WTC11 (cell line): ENCODE measurements at regions not wholly inside any gene's neighbourhood (a gene's known extent, or its start where the extent isn't known, plus 50 kb on each side); places are given as distances from the start of the nearest gene placed in this dataset.

Experiments
- ATAC-seq: fragments of 200-7000 bp; cut with Tn5 transposase; 2 replicates; pipeline ENCODE4 v1.10.0; 2021; ENCODE audit warnings: mild to moderate bottlenecking, moderate library complexity
- CTCF ChIA-PET: fragments of 300-600 bp; sonication (Branson Sonifier 250); formaldehyde crosslinking; loops from one replicate; lab custom pipeline; 2021; ENCODE audit warnings: antibody characterized with exemption; lab: Charles Lee
- POLR2A ChIA-PET: fragments of 350-600 bp; sonication (Branson Sonifier 250); formaldehyde crosslinking; loops from one replicate; lab custom pipeline; 2021; ENCODE audit warnings: antibody characterized with exemption; lab: Charles Lee
- DNase-seq: peaks from one replicate; pipeline ENCODE4 v3.0.0; 2021; ENCODE audit warnings: low spot score
- H3K27ac Mint-ChIP-seq: 2 replicates; pipeline ENCODE4 v1.8.0; 2021; ENCODE audit warnings: mixed read lengths
- H3K27me3 Mint-ChIP-seq: 2 replicates; pipeline ENCODE4 v1.8.0; 2021; ENCODE audit warnings: low read depth, mild to moderate bottlenecking, moderate library complexity, mixed read lengths
- H3K36me3 Mint-ChIP-seq: 2 replicates; pipeline ENCODE4 v1.8.0; 2021; ENCODE audit warnings: mixed read lengths
- H3K4me1 Mint-ChIP-seq: 2 replicates; pipeline ENCODE4 v1.8.0; 2022; ENCODE audit warnings: mixed read lengths
- H3K4me3 Mint-ChIP-seq: 2 replicates; pipeline ENCODE4 v1.8.0; 2021; ENCODE audit warnings: mild to moderate bottlenecking, moderate library complexity, mixed read lengths
- H3K9me3 Mint-ChIP-seq: 2 replicates; pipeline ENCODE4 v1.8.0; 2021; ENCODE audit warnings: mixed read lengths
- ATF1 ChIP-seq: sonication (generic); formaldehyde crosslinking; IDR thresholded peaks from 2 replicates; pipeline ENCODE4 v1.8.1; 2023; ENCODE audit warnings: mild to moderate bottlenecking, moderate library complexity, missing genetic modification reagents
- FOXP1 ChIP-seq: sonication (generic); formaldehyde crosslinking; IDR thresholded peaks from 2 replicates; pipeline ENCODE4 v1.8.0; 2022; ENCODE audit warnings: missing genetic modification reagents, mild to moderate bottlenecking, moderate library complexity, borderline replicate concordance
- GABPB1 ChIP-seq: sonication (generic); formaldehyde crosslinking; IDR thresholded peaks from 2 replicates; pipeline ENCODE4 v1.8.1; 2023; ENCODE audit warnings: mild to moderate bottlenecking, missing genetic modification reagents
- GRHL2 ChIP-seq: fragments of 250-450 bp; sonication (Bioruptor Pico); IDR thresholded peaks from 2 replicates; pipeline ENCODE4 v1.8.0; 2022; ENCODE audit warnings: mild to moderate bottlenecking, moderate library complexity; ENCODE audit not compliant: insufficient replicate concordance, severe bottlenecking
- HMGA2 ChIP-seq: fragments of 250-450 bp; sonication (Bioruptor Pico); IDR thresholded peaks from 2 replicates; pipeline ENCODE4 v1.4.0; 2021; ENCODE audit warnings: mild to moderate bottlenecking, moderate library complexity
- NFE2L1 ChIP-seq: sonication (generic); formaldehyde crosslinking; IDR thresholded peaks from 2 replicates; pipeline ENCODE4 v1.8.1; 2023; ENCODE audit warnings: missing genetic modification reagents
- NFYB ChIP-seq: sonication (generic); formaldehyde crosslinking; conservative IDR thresholded peaks from 2 replicates; pipeline ENCODE4 v1.8.0; 2022; ENCODE audit warnings: low read depth, missing genetic modification reagents
- NR1H2 ChIP-seq: sonication (generic); formaldehyde crosslinking; IDR thresholded peaks from 2 replicates; pipeline ENCODE4 v1.9.0; 2021; ENCODE audit warnings: mild to moderate bottlenecking, moderate library complexity, missing genetic modification reagents
- NR3C1 ChIP-seq: sonication (generic); formaldehyde crosslinking; conservative IDR thresholded peaks from 2 replicates; pipeline ENCODE4 v1.8.1; 2023; ENCODE audit warnings: low read depth, mild to moderate bottlenecking, missing genetic modification reagents
- SMAD3 ChIP-seq: sonication (generic); formaldehyde crosslinking; IDR thresholded peaks from 2 replicates; pipeline ENCODE4 v1.8.0; 2022; ENCODE audit warnings: missing genetic modification reagents, mild to moderate bottlenecking, borderline replicate concordance
- SOX15 ChIP-seq: fragments of 250-450 bp; sonication (Bioruptor Pico); IDR thresholded peaks from 2 replicates; pipeline ENCODE4 v1.9.0; 2021; ENCODE audit warnings: mild to moderate bottlenecking
- SP1 ChIP-seq: sonication (generic); formaldehyde crosslinking; conservative IDR thresholded peaks from 2 replicates; pipeline ENCODE4 v1.8.1; 2022; ENCODE audit warnings: missing genetic modification reagents
- TEAD1 ChIP-seq: sonication (generic); formaldehyde crosslinking; IDR thresholded peaks from 2 replicates; pipeline ENCODE4 v1.8.0; 2022; ENCODE audit warnings: mild to moderate bottlenecking, missing genetic modification reagents
- TEAD4 ChIP-seq: sonication (generic); formaldehyde crosslinking; IDR thresholded peaks from 2 replicates; pipeline ENCODE4 v1.8.0; 2022; ENCODE audit warnings: mild to moderate bottlenecking, missing genetic modification reagents
- ZNF121 ChIP-seq: sonication (generic); formaldehyde crosslinking; IDR thresholded peaks from 2 replicates; pipeline ENCODE4 v1.8.0; 2023; ENCODE audit warnings: missing genetic modification reagents
- ZNF138 ChIP-seq: sonication (generic); formaldehyde crosslinking; conservative IDR thresholded peaks from 2 replicates; pipeline ENCODE4 v1.8.1; 2022; ENCODE audit warnings: mild to moderate bottlenecking, moderate library complexity, missing genetic modification reagents
- ZNF317 ChIP-seq: sonication (generic); formaldehyde crosslinking; IDR thresholded peaks from 2 replicates; pipeline ENCODE4 v1.8.1; 2023; ENCODE audit warnings: low read depth, mild to moderate bottlenecking, moderate library complexity, missing genetic modification reagents, borderline replicate concordance
- ZNF423 ChIP-seq: fragments of 250-450 bp; sonication (Bioruptor Pico); IDR thresholded peaks from 2 replicates; pipeline ENCODE4 v2.1.2; 2022; ENCODE audit warnings: mild to moderate bottlenecking, moderate library complexity
- ZNF671 ChIP-seq: fragments of 250-450 bp; sonication (Bioruptor Pico); IDR thresholded peaks from 2 replicates; pipeline ENCODE4 v1.8.0; 2021; ENCODE audit warnings: mild to moderate bottlenecking
- TF ChIP-seq, protein P1 (sequence below): fragments of 250-450 bp; sonication (Bioruptor Pico); IDR thresholded peaks from 2 replicates; pipeline ENCODE4 v1.9.0; 2021; ENCODE audit warnings: moderate library complexity, mild to moderate bottlenecking, inconsistent platforms, borderline replicate concordance
- TF ChIP-seq, protein P2 (sequence below): fragments of 250-450 bp; sonication (Bioruptor Pico); conservative IDR thresholded peaks from 2 replicates; pipeline ENCODE4 v1.9.0; 2021; ENCODE audit warnings: mild to moderate bottlenecking
- TF ChIP-seq, protein P3 (sequence below): sonication (generic); formaldehyde crosslinking; IDR thresholded peaks from 2 replicates; pipeline ENCODE4 v1.8.0; 2023; ENCODE audit warnings: mild to moderate bottlenecking, missing genetic modification reagents
- TF ChIP-seq, protein P4 (sequence below): sonication (generic); formaldehyde crosslinking; IDR thresholded peaks from 2 replicates; pipeline ENCODE4 v1.8.1; 2023; ENCODE audit warnings: mild to moderate bottlenecking, missing genetic modification reagents

DNA sequence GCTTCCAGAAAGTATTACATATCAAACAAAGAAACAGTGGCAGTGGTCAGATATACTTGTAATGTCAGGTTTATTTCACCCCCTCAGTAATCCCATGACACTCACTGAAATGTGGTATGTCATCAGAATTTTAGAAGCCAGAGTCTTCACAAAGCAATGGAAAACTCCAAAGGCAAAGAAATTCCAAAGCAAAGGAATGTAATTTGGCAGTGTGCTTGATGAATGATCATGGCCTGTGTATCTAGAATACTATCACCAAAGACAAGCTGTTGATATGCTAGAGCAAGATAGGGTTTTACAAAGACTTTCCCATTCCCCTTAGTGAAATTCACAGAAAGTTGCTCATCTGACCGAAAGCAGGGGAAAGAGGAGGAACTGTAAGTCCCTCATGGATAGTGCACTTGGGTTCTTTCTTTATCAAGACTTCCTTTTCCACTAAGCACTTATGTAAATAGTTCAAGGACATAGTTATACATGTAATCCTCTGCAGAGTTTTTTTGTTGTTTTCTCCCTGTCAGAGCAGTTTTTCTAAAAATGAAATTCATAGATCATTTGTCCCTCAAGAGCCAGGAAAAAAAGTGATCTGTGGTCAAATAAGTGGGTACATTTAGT lies 243.4 kb downstream of the NHLRC3 start:
- Mint-ChIP-seq H3K27me3 (peaks cover 10% of the 10 kb centered on the region), H3K9me3 (peaks cover 2% of the 10 kb centered on the region), H3K27ac (no peak overlapping the region), H3K36me3 (0 out of 2 replicates have a peak, but pooled peaks cover 1% of the 10 kb centered on the region), H3K4me1 (no peaks in the 10 kb centered on the region; the same call in 1 of the 2 replicates), H3K4me3 (no peak overlapping the region)
- no peak for TF ChIP-seq NR1H2 (CRISPR knock-in tag)
- no peak for TF ChIP-seq SP1 (CRISPR knock-in tag)
- TF ChIP-seq NFE2L1 (CRISPR knock-in tag), result no peak
- no peak for TF ChIP-seq SMAD3 (CRISPR knock-in tag)
- TF ChIP-seq GRHL2, result no peak
- no peak for TF ChIP-seq ZNF423 (CRISPR knock-in tag)
- no peak for TF ChIP-seq ZNF138
- no peak for TF ChIP-seq ZNF317 (CRISPR knock-in tag)
- no peak for TF ChIP-seq ZNF671 (CRISPR knock-in tag)
- no peak for TF ChIP-seq GABPB1 (CRISPR knock-in tag)
- TF ChIP-seq NR3C1 (CRISPR knock-in tag), result no peak
- no peak for TF ChIP-seq NFYB (CRISPR knock-in tag)
- no peak for TF ChIP-seq ZNF121 (CRISPR knock-in tag)
- no peak for TF ChIP-seq ATF1 (CRISPR knock-in tag)
- ATAC-seq (no peak), DNase-seq (no peak)
- ChIA-PET CTCF (no interaction called here), POLR2A (no interaction called here)

DNA sequence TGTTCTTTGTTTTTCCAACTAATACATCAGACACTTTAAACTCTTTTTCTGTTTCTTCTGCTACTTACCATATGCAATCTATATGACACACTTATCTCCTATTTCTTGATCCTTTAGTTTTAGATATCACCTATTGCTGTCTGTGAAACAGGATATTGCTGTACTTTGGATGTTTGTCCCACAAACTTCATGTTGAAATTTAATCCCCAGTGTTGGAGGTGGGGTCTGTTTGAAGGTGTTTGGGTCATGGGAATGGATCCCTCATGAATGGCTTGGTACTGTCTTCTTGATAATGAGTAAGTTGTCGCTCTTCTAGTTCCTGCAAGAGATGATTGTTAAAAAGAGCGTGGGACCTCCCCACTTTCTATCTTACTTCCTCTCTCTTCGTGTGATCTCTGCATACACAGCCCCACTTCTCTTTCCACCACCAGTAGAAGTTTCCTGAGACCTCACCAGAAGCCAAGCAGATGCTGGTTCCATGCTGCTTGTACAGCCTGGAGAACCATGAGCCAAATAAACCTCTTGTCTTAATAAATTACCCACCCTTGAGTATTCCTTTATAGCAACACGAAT lies 244.2 kb downstream of the NHLRC3 start:
- TF ChIP-seq, protein P1, sequence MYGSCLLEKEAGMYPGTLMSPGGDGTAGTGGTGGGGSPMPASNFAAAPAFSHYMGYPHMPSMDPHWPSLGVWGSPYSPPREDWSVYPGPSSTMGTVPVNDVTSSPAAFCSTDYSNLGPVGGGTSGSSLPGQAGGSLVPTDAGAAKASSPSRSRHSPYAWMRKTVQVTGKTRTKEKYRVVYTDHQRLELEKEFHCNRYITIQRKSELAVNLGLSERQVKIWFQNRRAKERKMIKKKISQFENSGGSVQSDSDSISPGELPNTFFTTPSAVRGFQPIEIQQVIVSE, result no peak
- no peak for TF ChIP-seq SOX15 (CRISPR knock-in tag)
- TF ChIP-seq FOXP1, result no peak
- TF ChIP-seq GABPB1 (CRISPR knock-in tag), result no peak
- TF ChIP-seq HMGA2, result no peak
- Mint-ChIP-seq H3K27me3 (peaks cover 16% of the 10 kb centered on the region), H3K4me1 (no peaks in the 10 kb centered on the region; the same call in 1 of the 2 replicates), H3K36me3 (peaks cover 8% of the 10 kb centered on the region; the same call in 1 of the 2 replicates), H3K27ac (no peak overlapping the region), H3K9me3 (peaks cover 10% of the 10 kb centered on the region), H3K4me3 (no peak overlapping the region)
- DNase-seq (no peak), ATAC-seq (no peak)
- ChIA-PET CTCF (no interaction called here), POLR2A (no interaction called here)

DNA sequence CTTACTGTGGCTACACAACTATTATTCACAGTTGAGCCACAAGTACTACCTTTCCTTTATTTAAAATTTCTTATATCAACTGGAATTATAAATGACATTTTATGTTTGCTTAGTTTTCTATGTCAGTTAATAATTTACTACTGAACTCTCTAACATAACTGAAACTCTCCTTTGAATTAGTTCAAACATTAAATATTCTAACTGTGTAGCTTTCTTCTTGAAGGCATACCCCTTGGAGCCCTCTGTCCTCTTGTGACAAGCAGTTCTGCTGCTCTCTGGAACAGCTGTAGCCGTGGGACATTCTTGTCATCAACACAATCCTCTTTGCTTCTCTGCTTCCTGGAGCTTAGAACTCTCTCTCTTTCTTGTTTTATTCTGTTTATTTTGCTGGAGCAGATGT lies 244.8 kb downstream of the NHLRC3 start:
- H3K27me3 Mint-ChIP-seq, result peaks cover 16% of the 10 kb centered on the region
- no peak for TF ChIP-seq TEAD1 (CRISPR knock-in tag)
- TF ChIP-seq TEAD4, result no peak
- TF ChIP-seq, protein P2, sequence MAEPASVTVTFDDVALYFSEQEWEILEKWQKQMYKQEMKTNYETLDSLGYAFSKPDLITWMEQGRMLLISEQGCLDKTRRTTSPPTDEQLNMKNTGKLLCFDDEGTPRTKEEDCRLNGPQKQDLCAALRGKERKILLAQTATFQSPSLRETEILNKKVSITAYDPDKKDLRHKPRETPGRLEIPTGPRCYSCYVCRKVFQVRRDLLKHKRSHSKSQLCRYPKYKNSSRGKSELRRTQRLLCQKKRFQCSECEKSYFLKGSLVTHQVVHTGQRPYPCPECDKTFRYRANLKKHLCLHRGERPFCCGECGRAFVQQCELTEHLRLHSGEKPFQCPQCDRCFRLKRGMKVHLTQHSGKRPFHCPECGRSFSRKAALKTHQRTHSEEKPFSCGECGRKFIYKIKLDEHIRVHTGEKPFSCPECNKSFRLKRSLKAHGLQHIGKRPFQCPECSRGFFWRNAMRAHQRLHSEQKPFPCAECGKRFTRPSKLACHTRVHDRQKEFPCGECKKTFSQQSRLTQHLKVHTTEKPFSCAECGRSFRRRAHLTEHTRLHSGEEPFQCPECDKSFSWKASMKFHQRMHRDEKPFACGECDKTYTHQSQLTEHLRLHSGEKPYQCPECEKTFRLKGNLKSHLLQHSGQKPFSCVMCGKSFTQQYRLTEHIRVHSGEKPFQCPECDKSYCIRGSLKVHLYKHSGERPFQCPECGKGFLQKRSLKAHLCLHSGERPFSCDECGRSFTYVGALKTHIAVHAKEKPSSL (CRISPR knock-in tag), result no peak
- TF ChIP-seq, protein P3, sequence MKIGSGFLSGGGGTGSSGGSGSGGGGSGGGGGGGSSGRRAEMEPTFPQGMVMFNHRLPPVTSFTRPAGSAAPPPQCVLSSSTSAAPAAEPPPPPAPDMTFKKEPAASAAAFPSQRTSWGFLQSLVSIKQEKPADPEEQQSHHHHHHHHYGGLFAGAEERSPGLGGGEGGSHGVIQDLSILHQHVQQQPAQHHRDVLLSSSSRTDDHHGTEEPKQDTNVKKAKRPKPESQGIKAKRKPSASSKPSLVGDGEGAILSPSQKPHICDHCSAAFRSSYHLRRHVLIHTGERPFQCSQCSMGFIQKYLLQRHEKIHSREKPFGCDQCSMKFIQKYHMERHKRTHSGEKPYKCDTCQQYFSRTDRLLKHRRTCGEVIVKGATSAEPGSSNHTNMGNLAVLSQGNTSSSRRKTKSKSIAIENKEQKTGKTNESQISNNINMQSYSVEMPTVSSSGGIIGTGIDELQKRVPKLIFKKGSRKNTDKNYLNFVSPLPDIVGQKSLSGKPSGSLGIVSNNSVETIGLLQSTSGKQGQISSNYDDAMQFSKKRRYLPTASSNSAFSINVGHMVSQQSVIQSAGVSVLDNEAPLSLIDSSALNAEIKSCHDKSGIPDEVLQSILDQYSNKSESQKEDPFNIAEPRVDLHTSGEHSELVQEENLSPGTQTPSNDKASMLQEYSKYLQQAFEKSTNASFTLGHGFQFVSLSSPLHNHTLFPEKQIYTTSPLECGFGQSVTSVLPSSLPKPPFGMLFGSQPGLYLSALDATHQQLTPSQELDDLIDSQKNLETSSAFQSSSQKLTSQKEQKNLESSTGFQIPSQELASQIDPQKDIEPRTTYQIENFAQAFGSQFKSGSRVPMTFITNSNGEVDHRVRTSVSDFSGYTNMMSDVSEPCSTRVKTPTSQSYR (CRISPR knock-in tag), result no peak
- TF ChIP-seq, protein P4, sequence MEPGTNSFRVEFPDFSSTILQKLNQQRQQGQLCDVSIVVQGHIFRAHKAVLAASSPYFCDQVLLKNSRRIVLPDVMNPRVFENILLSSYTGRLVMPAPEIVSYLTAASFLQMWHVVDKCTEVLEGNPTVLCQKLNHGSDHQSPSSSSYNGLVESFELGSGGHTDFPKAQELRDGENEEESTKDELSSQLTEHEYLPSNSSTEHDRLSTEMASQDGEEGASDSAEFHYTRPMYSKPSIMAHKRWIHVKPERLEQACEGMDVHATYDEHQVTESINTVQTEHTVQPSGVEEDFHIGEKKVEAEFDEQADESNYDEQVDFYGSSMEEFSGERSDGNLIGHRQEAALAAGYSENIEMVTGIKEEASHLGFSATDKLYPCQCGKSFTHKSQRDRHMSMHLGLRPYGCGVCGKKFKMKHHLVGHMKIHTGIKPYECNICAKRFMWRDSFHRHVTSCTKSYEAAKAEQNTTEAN (CRISPR knock-in tag), result no peak
- no peak for TF ChIP-seq SP1 (CRISPR knock-in tag)
- TF ChIP-seq, all 79 proteins: peak for 0
- ChIA-PET POLR2A (no interaction called here), CTCF (interaction anchor here (2.2 to 2.7 kb wide), 2 partner anchors 329 to 333 kb away, joined by 13 to 15 read pairs; no protein-coding TSS in a partner anchor)
- Mint-ChIP-seq H3K4me3 (no peak overlapping the region), H3K27ac (no peak overlapping the region), H3K4me1 (no peaks in the 10 kb centered on the region; the same call in 1 of the 2 replicates), H3K36me3 (peaks cover 8% of the 10 kb centered on the region; the same call in 1 of the 2 replicates), H3K9me3 (peaks cover 16% of the 10 kb centered on the region)
- DNase-seq, result no peak
- no peak for ATAC-seq
